GM12875 (cell line): ENCODE measurements at regions not wholly inside any gene's neighbourhood (a gene's known extent, or its start where the extent isn't known, plus 50 kb on each side); places are given as distances from the start of the nearest gene placed in this dataset.

ENCODE experiments used
- H3K4me3 ChIP-seq: one replicate; pipeline ENCODE4 v1.5.1; 2011; ENCODE audit warnings: low read depth, low read length, control low read depth
- TF ChIP-seq, protein P1 (sequence below): IDR thresholded peaks from 2 replicates; pipeline ENCODE4 v1.5.1; 2011; ENCODE audit warnings: low read depth, mild to moderate bottlenecking, control low read depth, inconsistent platforms, low read length, moderate library complexity, borderline replicate concordance; ENCODE audit not compliant: insufficient read depth

DNA sequence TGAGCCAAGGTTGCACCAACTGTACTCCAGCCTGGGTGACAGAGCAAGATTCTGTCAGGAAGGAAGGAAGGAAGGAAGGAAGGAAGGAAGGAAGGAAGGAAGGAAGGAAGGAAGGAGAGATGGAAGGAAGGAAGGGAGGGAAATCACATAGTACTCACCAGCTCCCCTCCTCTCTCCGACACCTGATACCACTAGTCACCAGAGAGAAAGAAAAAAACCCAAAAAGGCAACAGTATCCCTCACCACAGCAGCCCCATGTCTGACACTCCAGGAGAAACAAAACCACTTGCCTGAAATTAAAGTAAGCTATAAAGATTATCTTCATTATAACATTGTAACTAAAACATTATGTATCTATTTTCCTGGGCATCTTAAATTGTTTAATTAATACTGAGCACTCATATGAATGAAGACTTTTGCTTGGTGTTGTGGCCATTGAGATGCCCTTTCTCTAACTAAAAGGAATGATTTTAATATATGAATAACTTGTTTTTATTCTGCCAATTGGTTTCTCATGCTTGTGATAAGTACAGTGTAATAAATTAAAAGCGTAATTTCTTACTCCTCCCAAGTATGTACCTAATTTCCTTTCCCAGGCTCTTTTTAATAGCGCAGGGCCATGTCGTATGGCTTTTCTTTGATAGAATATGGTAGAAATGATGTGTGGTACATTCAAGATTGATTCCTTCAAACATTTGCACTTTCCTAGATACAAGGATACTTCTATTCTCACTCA, 390.0 kb downstream of the MMUT start:
- TF ChIP-seq, protein P1, sequence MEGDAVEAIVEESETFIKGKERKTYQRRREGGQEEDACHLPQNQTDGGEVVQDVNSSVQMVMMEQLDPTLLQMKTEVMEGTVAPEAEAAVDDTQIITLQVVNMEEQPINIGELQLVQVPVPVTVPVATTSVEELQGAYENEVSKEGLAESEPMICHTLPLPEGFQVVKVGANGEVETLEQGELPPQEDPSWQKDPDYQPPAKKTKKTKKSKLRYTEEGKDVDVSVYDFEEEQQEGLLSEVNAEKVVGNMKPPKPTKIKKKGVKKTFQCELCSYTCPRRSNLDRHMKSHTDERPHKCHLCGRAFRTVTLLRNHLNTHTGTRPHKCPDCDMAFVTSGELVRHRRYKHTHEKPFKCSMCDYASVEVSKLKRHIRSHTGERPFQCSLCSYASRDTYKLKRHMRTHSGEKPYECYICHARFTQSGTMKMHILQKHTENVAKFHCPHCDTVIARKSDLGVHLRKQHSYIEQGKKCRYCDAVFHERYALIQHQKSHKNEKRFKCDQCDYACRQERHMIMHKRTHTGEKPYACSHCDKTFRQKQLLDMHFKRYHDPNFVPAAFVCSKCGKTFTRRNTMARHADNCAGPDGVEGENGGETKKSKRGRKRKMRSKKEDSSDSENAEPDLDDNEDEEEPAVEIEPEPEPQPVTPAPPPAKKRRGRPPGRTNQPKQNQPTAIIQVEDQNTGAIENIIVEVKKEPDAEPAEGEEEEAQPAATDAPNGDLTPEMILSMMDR, result no peak
- H3K4me3 ChIP-seq, result no peak overlapping the region

GRCh38 chr6:49072146-49072545, 390.9 kb downstream of the MMUT start:
- TF ChIP-seq, protein P1, result no peak
- no peak overlapping the region for H3K4me3 ChIP-seq

GRCh38 chr6:49070411-49070810, 392.6 kb downstream of the MMUT start:
- TF ChIP-seq, protein P1, result no peak
- H3K4me3 ChIP-seq, result no peak overlapping the region

- no peak overlapping the region for H3K4me3 ChIP-seq
- TF ChIP-seq, protein P1, result no peak
These were observed 408.7 kb downstream of the MMUT start for GRCh38 chr6:49054311-49054710.

GRCh38 chr6:49052901-49053300, 410.2 kb downstream of the MMUT start:
- TF ChIP-seq, protein P1, result no peak
- no peak overlapping the region for H3K4me3 ChIP-seq

- H3K4me3 ChIP-seq, result no peak overlapping the region
- TF ChIP-seq, protein P1, result no peak
These were observed 411.8 kb downstream of the MMUT start for GRCh38 chr6:49051281-49051680.

DNA sequence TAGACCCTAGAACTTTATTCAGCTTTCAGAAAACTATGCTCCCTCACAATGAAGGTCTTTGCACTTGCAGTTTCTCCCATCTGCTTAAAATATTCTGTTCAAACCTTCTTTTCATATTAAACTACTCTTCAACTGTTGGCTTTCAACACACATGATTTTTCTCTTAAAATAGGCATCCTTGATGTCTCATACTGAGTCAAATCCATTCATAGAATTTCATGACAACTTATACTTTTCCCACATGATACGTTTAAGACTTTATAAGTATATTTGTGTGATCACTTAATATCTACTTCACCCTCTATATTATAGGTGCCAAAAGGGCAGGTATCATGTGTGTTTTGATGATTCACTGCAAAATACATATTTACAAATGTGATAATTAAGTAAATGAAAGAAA, 412.5 kb downstream of the MMUT start:
- TF ChIP-seq, protein P1, result no peak
- H3K4me3 ChIP-seq, result no peak overlapping the region
